K562 (cell line): ENCODE measurements at regions not wholly inside any gene's neighbourhood (a gene's known extent, or its start where the extent isn't known, plus 50 kb on each side); places are given as distances from the start of the nearest gene placed in this dataset.

Experiments used
- DDX20 ChIP-seq: fragments of 450-650 bp; IDR thresholded peaks from 2 replicates; pipeline ENCODE4 v1.6.1; 2016; ENCODE audit warnings: missing genetic modification characterization, low read depth, mild to moderate bottlenecking, missing compliant biosample characterization, moderate library complexity
- ESRRB ChIP-seq: fragments of 250-450 bp; sonication (Bioruptor Pico); IDR thresholded peaks from 2 replicates; pipeline ENCODE4 v1.5.0; 2020; ENCODE audit warnings: mild to moderate bottlenecking, moderate library complexity, borderline replicate concordance
- ETS2 ChIP-seq: IDR thresholded peaks from 2 replicates; pipeline ENCODE4 v1.6.1; 2016; ENCODE audit warnings: borderline replicate concordance, missing genetic modification characterization, mild to moderate bottlenecking, moderate library complexity, missing compliant biosample characterization; ENCODE audit not compliant: poor library complexity, severe bottlenecking
- KAT7 ChIP-seq: sonication (generic); formaldehyde crosslinking; IDR thresholded peaks from 2 replicates; pipeline ENCODE4 v1.8.0; 2022; ENCODE audit warnings: missing genetic modification reagents, mild to moderate bottlenecking, borderline replicate concordance
- KLF6 ChIP-seq: fragments of 250-450 bp; sonication (Bioruptor Pico); IDR thresholded peaks from 2 replicates; pipeline ENCODE4 v1.4.0; 2020; ENCODE audit warnings: mild to moderate bottlenecking, moderate library complexity, borderline replicate concordance
- NCOA4 ChIP-seq: fragments of 450-650 bp; IDR thresholded peaks from 2 replicates; pipeline ENCODE4 v1.6.1; 2018; ENCODE audit warnings: mild to moderate bottlenecking; ENCODE audit not compliant: partially characterized antibody
- NFE2L1 ChIP-seq: fragments of 450-650 bp; IDR thresholded peaks from 2 replicates; pipeline ENCODE4 v1.6.1; 2016; ENCODE audit warnings: missing genetic modification characterization, low read depth, mild to moderate bottlenecking, missing compliant biosample characterization, moderate library complexity, borderline replicate concordance
- POLR2AphosphoS5 ChIP-seq: IDR thresholded peaks from 2 replicates; pipeline ENCODE4 v1.6.1; 2011; ENCODE audit warnings: mild to moderate bottlenecking, low read depth, low read length, moderate library complexity; ENCODE audit not compliant: control insufficient read depth, insufficient read depth
- RCOR1 ChIP-seq, 2 experiments: IDR thresholded peaks; 2 replicates each; pipeline ENCODE4 v1.6.1; 2012; ENCODE audit warnings: low read depth in 2 of 2, low read length in 2 of 2, borderline replicate concordance in 1 of 2, improper control_type of control experiment in 1 of 2
- STAT5A ChIP-seq: IDR thresholded peaks from 2 replicates; pipeline ENCODE4 v1.6.1; 2012; ENCODE audit warnings: low read length, inconsistent platforms, borderline replicate concordance
- TGIF2 ChIP-seq: sonication (generic); formaldehyde crosslinking; IDR thresholded peaks from 2 replicates; pipeline ENCODE4 v1.8.1; 2022; ENCODE audit warnings: mild to moderate bottlenecking, missing genetic modification reagents, moderate library complexity
- USF1 ChIP-seq: sonication (generic); formaldehyde crosslinking; IDR thresholded peaks from 2 replicates; pipeline ENCODE4 v1.9.0; 2022; ENCODE audit warnings: mild to moderate bottlenecking, missing genetic modification reagents
- ZBTB1 ChIP-seq: sonication (generic); formaldehyde crosslinking; IDR thresholded peaks from 2 replicates; pipeline ENCODE4 v1.8.1; 2023; ENCODE audit warnings: missing genetic modification reagents, low read depth, mild to moderate bottlenecking, borderline replicate concordance
- ZFX ChIP-seq: sonication (generic); formaldehyde crosslinking; IDR thresholded peaks from 2 replicates; pipeline ENCODE4 v1.8.0; 2022; ENCODE audit warnings: mild to moderate bottlenecking, missing genetic modification reagents, moderate library complexity
- ZNF316 ChIP-seq: fragments of 450-650 bp; IDR thresholded peaks from 2 replicates; pipeline ENCODE4 v1.6.1; 2016
- ZNF668 ChIP-seq: fragments of 250-450 bp; sonication (Bioruptor Pico); IDR thresholded peaks from 2 replicates; pipeline ENCODE4 v1.8.0; 2022; ENCODE audit warnings: mild to moderate bottlenecking, inconsistent platforms
- TF ChIP-seq, protein P1 (sequence below): fragments of 450-650 bp; formaldehyde crosslinking; conservative IDR thresholded peaks from 2 replicates; pipeline ENCODE4 v1.4.0; 2022; ENCODE audit warnings: mild to moderate bottlenecking, missing genetic modification characterization
- TF ChIP-seq, protein P2 (sequence below): IDR thresholded peaks from 3 replicates; pipeline ENCODE4 v1.6.1; 2011; ENCODE audit warnings: borderline replicate concordance, mild to moderate bottlenecking; ENCODE audit not compliant: insufficient read length, insufficient read depth
- TF ChIP-seq, protein P3 (sequence below): fragments of 250-450 bp; sonication (Bioruptor Pico); IDR thresholded peaks from 2 replicates; pipeline ENCODE4 v1.4.0; 2020

- TF ChIP-seq, protein P1, sequence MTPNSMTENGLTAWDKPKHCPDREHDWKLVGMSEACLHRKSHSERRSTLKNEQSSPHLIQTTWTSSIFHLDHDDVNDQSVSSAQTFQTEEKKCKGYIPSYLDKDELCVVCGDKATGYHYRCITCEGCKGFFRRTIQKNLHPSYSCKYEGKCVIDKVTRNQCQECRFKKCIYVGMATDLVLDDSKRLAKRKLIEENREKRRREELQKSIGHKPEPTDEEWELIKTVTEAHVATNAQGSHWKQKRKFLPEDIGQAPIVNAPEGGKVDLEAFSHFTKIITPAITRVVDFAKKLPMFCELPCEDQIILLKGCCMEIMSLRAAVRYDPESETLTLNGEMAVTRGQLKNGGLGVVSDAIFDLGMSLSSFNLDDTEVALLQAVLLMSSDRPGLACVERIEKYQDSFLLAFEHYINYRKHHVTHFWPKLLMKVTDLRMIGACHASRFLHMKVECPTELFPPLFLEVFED, result no peak
- TF ChIP-seq TGIF2 (CRISPR knock-in tag) (no peak), DDX20 (tag) (no peak), POLR2AphosphoS5 (no peak), NCOA4 (no peak), ZBTB1 (CRISPR knock-in tag) (no peak), ZNF668 (CRISPR knock-in tag) (no peak), USF1 (CRISPR knock-in tag) (no peak), STAT5A (peak; percentile 89), KAT7 (CRISPR knock-in tag) (no peak), NFE2L1 (tag) (no peak), ETS2 (tag) (no peak), KLF6 (CRISPR knock-in tag) (no peak), ZNF316 (peak; percentile 90), RCOR1 (IDR thresholded peaks at IDR 0.05; ENCODE audit: borderline replicate concordance in 1 of 2, low read depth in 2 of 2, low read length in 2 of 2) (no peak), ESRRB (no peak), ZFX (CRISPR knock-in tag) (no peak)
- TF ChIP-seq, protein P2, sequence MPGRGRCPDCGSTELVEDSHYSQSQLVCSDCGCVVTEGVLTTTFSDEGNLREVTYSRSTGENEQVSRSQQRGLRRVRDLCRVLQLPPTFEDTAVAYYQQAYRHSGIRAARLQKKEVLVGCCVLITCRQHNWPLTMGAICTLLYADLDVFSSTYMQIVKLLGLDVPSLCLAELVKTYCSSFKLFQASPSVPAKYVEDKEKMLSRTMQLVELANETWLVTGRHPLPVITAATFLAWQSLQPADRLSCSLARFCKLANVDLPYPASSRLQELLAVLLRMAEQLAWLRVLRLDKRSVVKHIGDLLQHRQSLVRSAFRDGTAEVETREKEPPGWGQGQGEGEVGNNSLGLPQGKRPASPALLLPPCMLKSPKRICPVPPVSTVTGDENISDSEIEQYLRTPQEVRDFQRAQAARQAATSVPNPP, result no peak
- TF ChIP-seq, protein P3, sequence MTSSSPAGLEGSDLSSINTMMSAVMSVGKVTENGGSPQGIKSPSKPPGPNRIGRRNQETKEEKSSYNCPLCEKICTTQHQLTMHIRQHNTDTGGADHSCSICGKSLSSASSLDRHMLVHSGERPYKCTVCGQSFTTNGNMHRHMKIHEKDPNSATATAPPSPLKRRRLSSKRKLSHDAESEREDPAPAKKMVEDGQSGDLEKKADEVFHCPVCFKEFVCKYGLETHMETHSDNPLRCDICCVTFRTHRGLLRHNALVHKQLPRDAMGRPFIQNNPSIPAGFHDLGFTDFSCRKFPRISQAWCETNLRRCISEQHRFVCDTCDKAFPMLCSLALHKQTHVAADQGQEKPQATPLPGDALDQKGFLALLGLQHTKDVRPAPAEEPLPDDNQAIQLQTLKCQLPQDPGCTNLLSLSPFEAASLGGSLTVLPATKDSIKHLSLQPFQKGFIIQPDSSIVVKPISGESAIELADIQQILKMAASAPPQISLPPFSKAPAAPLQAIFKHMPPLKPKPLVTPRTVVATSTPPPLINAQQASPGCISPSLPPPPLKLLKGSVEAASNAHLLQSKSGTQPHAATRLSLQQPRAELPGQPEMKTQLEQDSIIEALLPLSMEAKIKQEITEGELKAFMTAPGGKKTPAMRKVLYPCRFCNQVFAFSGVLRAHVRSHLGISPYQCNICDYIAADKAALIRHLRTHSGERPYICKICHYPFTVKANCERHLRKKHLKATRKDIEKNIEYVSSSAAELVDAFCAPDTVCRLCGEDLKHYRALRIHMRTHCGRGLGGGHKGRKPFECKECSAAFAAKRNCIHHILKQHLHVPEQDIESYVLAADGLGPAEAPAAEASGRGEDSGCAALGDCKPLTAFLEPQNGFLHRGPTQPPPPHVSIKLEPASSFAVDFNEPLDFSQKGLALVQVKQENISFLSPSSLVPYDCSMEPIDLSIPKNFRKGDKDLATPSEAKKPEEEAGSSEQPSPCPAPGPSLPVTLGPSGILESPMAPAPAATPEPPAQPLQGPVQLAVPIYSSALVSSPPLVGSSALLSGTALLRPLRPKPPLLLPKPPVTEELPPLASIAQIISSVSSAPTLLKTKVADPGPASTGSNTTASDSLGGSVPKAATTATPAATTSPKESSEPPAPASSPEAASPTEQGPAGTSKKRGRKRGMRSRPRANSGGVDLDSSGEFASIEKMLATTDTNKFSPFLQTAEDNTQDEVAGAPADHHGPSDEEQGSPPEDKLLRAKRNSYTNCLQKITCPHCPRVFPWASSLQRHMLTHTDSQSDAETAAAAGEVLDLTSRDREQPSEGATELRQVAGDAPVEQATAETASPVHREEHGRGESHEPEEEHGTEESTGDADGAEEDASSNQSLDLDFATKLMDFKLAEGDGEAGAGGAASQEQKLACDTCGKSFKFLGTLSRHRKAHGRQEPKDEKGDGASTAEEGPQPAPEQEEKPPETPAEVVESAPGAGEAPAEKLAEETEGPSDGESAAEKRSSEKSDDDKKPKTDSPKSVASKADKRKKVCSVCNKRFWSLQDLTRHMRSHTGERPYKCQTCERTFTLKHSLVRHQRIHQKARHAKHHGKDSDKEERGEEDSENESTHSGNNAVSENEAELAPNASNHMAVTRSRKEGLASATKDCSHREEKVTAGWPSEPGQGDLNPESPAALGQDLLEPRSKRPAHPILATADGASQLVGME (CRISPR knock-in tag), result no peak
Observed at GRCh38 chr7:84824057-84824651, 362.7 kb downstream of the SEMA3D start (continued).
